Caco-2 (cell line): ENCODE measurements at regions not wholly inside any gene's neighbourhood (a gene's known extent, or its start where the extent isn't known, plus 50 kb on each side); places are given as distances from the start of the nearest gene placed in this dataset.

Experiments used
- BruUV-seq: library from RNA; stranded (reverse); fragments of 400-500 nt; replicated peaks from 2 replicates; lab custom pipeline; 2021; lab: Mats Ljungman, UMichigan
- CTCF ChIA-PET: fragments of 300-600 bp; sonication (Branson Sonifier 250); formaldehyde crosslinking; loops from one replicate; lab custom pipeline; 2022; ENCODE audit warnings: antibody characterized with exemption; lab: Charles Lee
- POLR2A ChIA-PET: fragments of 300-600 bp; sonication (Branson Sonifier 250); formaldehyde crosslinking; loops from one replicate; lab custom pipeline; 2022; ENCODE audit warnings: antibody characterized with exemption; lab: Charles Lee
- DNase-seq, 2 experiments: peaks; one replicate each; pipeline versions ENCODE4 v3.0.0 to v3.0.0-alpha.2; 2020 to 2022
- H3K27me3 ChIP-seq: replicated peaks from 2 replicates; pipeline ENCODE4 v1.6.0; 2011; ENCODE audit warnings: low read length; ENCODE audit not compliant: control insufficient read depth, insufficient read depth
- H3K36me3 ChIP-seq: 2 replicates; pipeline ENCODE4 v1.5.1; 2011; ENCODE audit warnings: low read length; ENCODE audit not compliant: control insufficient read depth, insufficient read depth
- H3K4me1 ChIP-seq: fragments of 250-450 bp; sonication (Bioruptor Pico); 2 replicates; pipeline ENCODE4 v1.5.1; 2020; ENCODE audit warnings: mild to moderate bottlenecking
- H3K4me3 ChIP-seq: 2 replicates; pipeline ENCODE4 v1.5.1; 2011; ENCODE audit warnings: low read depth, mild to moderate bottlenecking, control low read depth, low read length
- H3K9me3 ChIP-seq: fragments of 250-450 bp; sonication (Bioruptor Pico); 2 replicates; pipeline ENCODE4 v1.5.1; 2020; ENCODE audit warnings: mild to moderate bottlenecking, moderate library complexity
- H3K27ac Mint-ChIP-seq: one replicate; pipeline ENCODE4 v1.8.0; 2022; ENCODE audit warnings: mixed read lengths; ENCODE audit not compliant: unreplicated experiment
- H3K27me3 Mint-ChIP-seq: one replicate; pipeline ENCODE4 v1.8.0; 2022; ENCODE audit warnings: mixed read lengths; ENCODE audit not compliant: insufficient read depth, unreplicated experiment
- H3K36me3 Mint-ChIP-seq: one replicate; pipeline ENCODE4 v1.8.0; 2022; ENCODE audit warnings: mild to moderate bottlenecking, mixed read lengths; ENCODE audit not compliant: insufficient read depth, unreplicated experiment
- H3K4me1 Mint-ChIP-seq: one replicate; pipeline ENCODE4 v1.8.0; 2022; ENCODE audit warnings: low read depth, mixed read lengths; ENCODE audit not compliant: unreplicated experiment
- H3K4me3 Mint-ChIP-seq: one replicate; pipeline ENCODE4 v1.8.0; 2022; ENCODE audit warnings: mild to moderate bottlenecking, moderate library complexity, mixed read lengths; ENCODE audit not compliant: unreplicated experiment
- H3K9me3 Mint-ChIP-seq: one replicate; pipeline ENCODE4 v1.8.0; 2022; ENCODE audit warnings: mixed read lengths; ENCODE audit not compliant: unreplicated experiment
- intact Hi-C: fragments of 100-400 bp; cut with micrococcal nuclease; formaldehyde crosslinking; loops from one replicate; pipeline ENCODE4 v1.10.0; 2022; ENCODE audit not compliant: unreplicated experiment
- TF ChIP-seq, protein P1 (sequence below), 2 experiments: fragments of 200-600 bp in 1 of 2; IDR thresholded peaks; 1 replicate in 1 of 2; 2 replicates in 1 of 2; pipeline versions ENCODE4 v1.5.1 to v1.8.0; 2011 to 2022; ENCODE audit warnings: antibody characterized with exemption in 1 of 2, control low read depth in 1 of 2, inconsistent platforms in 1 of 2, low read depth in 1 of 2, low read length in 1 of 2, mild to moderate bottlenecking in 1 of 2, moderate library complexity in 1 of 2; ENCODE audit not compliant: insufficient read depth in 1 of 2, severe bottlenecking in 1 of 2, unreplicated experiment in 1 of 2

DNA sequence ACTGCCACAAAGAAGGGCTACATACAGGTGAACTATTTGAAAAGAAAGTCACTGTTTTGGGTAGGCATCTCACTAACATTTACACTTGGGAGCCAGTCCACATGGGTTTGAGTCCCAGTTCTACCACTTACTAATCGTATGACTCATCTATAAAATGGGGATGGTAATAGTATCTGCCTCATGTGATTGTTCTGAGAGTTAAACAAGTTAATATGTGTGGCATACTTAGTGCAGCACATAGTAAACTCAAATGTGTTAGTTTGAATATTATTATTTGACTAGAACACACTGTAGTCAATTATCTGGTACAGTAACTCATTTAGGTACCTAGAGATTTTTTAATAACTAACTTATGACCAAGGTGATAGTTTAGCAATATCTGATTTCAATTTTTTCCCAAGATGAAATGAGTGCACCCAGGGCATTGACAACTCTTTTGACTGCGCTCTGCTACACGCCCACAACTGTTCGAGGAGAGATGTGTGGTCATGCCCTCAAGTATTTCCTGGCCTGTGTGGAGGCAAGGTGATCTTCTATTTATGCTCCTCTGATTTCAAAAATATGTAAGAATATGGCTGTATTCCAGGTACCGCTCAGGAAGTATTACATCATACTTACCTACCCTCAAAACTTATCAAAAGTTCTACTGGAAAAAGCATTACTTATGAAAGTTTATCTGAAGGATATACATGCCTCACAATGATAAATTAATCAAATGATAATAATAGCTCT, 210.6 kb upstream of the EGLN3 start:
- H3K27ac Mint-ChIP-seq, result no peak overlapping the region
- Histone ChIP-seq H3K9me3 (no peaks in the 10 kb centered on the region), H3K27me3 (no peaks in the 10 kb centered on the region), H3K36me3 (no peaks in the 10 kb centered on the region), H3K4me1 (no peaks in the 10 kb centered on the region), H3K4me3 (no peak overlapping the region)
- H3K4me1 Mint-ChIP-seq, result no peaks in the 10 kb centered on the region
- peaks cover 6% of the 10 kb centered on the region for H3K36me3 Mint-ChIP-seq
- no peak for DNase-seq
- no peaks in the 10 kb centered on the region for H3K9me3 Mint-ChIP-seq
- TF ChIP-seq, protein P1, sequence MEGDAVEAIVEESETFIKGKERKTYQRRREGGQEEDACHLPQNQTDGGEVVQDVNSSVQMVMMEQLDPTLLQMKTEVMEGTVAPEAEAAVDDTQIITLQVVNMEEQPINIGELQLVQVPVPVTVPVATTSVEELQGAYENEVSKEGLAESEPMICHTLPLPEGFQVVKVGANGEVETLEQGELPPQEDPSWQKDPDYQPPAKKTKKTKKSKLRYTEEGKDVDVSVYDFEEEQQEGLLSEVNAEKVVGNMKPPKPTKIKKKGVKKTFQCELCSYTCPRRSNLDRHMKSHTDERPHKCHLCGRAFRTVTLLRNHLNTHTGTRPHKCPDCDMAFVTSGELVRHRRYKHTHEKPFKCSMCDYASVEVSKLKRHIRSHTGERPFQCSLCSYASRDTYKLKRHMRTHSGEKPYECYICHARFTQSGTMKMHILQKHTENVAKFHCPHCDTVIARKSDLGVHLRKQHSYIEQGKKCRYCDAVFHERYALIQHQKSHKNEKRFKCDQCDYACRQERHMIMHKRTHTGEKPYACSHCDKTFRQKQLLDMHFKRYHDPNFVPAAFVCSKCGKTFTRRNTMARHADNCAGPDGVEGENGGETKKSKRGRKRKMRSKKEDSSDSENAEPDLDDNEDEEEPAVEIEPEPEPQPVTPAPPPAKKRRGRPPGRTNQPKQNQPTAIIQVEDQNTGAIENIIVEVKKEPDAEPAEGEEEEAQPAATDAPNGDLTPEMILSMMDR (IDR thresholded peaks at IDR 0.05; ENCODE audit: insufficient read depth in 1 of 2, low read depth in 1 of 2, low read length in 1 of 2, severe bottlenecking in 1 of 2, unreplicated experiment in 1 of 2), result no peak
- no peak overlapping the region for H3K4me3 Mint-ChIP-seq
- BruUV-seq, result no TSS peak
- CTCF ChIA-PET, result no interaction called here
- no peaks in the 10 kb centered on the region for H3K27me3 Mint-ChIP-seq
- POLR2A ChIA-PET, result no interaction called here
- intact Hi-C loops, result no loop called here

- no peaks in the 10 kb centered on the region for H3K9me3 Mint-ChIP-seq
- H3K27me3 ChIP-seq, result no peaks in the 10 kb centered on the region
- POLR2A ChIA-PET, result no interaction called here
- peaks cover 6% of the 10 kb centered on the region for H3K36me3 Mint-ChIP-seq
- CTCF ChIA-PET, result no interaction called here
- no peaks in the 10 kb centered on the region for H3K4me1 Mint-ChIP-seq
- no peak overlapping the region for H3K4me3 ChIP-seq
- H3K9me3 ChIP-seq, result no peaks in the 10 kb centered on the region
- no peaks in the 10 kb centered on the region for H3K27me3 Mint-ChIP-seq
- BruUV-seq, result no TSS peak
- no peaks in the 10 kb centered on the region for H3K36me3 ChIP-seq
- intact Hi-C loops, result no loop called here
- DNase-seq, result no peak
- H3K4me3 Mint-ChIP-seq, result no peak overlapping the region
- no peaks in the 10 kb centered on the region for H3K4me1 ChIP-seq
- TF ChIP-seq, protein P1 (IDR thresholded peaks at IDR 0.05; ENCODE audit: insufficient read depth in 1 of 2, low read depth in 1 of 2, low read length in 1 of 2, severe bottlenecking in 1 of 2, unreplicated experiment in 1 of 2), result no peak
- H3K27ac Mint-ChIP-seq, result no peak overlapping the region
Observed at GRCh38 chr14:34160619-34161018, 209.7 kb upstream of the EGLN3 start.

DNA sequence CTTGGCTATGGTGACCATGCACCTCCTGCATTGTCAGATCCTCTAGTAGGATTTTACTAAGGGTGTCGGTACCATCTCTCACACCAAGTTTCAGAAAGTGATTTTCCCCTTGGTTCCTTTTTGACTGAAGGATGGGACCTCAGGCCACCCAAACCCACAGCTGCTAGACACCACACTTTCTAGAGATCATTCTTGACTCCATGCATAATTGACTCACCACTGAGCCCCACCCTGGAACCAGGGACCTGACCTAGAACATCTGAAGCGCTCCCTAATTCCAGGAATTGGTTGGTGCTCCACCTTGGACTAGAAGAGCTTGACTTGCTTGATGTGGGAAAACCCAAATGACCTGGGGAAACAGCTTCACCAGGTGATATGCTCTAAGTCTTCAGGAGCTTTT, 206.8 kb upstream of the EGLN3 start:
- Mint-ChIP-seq H3K4me3 (no peak overlapping the region), H3K27me3 (no peaks in the 10 kb centered on the region), H3K36me3 (peaks cover 6% of the 10 kb centered on the region), H3K9me3 (peaks cover 9% of the 10 kb centered on the region), H3K27ac (no peak overlapping the region), H3K4me1 (no peaks in the 10 kb centered on the region)
- CTCF ChIA-PET, result no interaction called here
- H3K9me3 ChIP-seq, result no peaks in the 10 kb centered on the region
- intact Hi-C loops, result no loop called here
- POLR2A ChIA-PET, result no interaction called here
- TF ChIP-seq, protein P1 (IDR thresholded peaks at IDR 0.05; ENCODE audit: insufficient read depth in 1 of 2, low read depth in 1 of 2, low read length in 1 of 2, severe bottlenecking in 1 of 2, unreplicated experiment in 1 of 2), result no peak
- no peak for DNase-seq
- no peaks in the 10 kb centered on the region for H3K27me3 ChIP-seq
- H3K4me3 ChIP-seq, result no peak overlapping the region
- BruUV-seq, result no TSS peak
- H3K4me1 ChIP-seq, result no peaks in the 10 kb centered on the region
- H3K36me3 ChIP-seq, result no peaks in the 10 kb centered on the region
